ENCODE measurements at regions not wholly inside any gene's neighbourhood (a gene's known extent, or its start where the extent isn't known, plus 50 kb on each side); places are given as distances from the start of the nearest gene placed in this dataset.

DNA sequence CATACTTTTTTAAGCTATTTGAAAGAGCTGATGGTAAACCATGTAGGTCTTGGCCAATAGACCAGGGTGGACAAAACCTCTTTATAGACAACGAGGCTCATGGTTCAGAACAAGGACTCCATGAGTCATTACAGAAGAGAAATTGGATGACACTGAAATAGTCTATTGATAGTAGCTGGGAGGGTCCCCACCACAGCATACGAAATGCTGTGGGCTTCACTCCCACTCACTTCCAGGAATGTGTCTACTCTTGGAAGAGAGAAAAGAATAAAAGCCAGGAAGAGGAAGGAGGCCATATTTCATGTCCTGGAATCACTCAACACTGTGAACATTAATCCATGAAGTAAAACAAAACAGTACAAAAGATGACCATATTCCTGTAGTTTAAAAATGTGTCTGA lies 82.3 kb upstream of the MXRA5 start:
- TF ChIP-seq ZNF514 (tag by site-specific recombination; IDR thresholded peaks at IDR 0.05) (no peak), ZNF510 (tag by site-specific recombination; IDR thresholded peaks at IDR 0.05; ENCODE audit: insufficient replicate concordance) (no peak), ZNF544 (tag by site-specific recombination; IDR thresholded peaks at IDR 0.05) (no peak), ZNF202 (tag by site-specific recombination; IDR thresholded peaks at IDR 0.05; ENCODE audit: borderline replicate concordance) (no peak)
- TF ChIP-seq, protein P1, sequence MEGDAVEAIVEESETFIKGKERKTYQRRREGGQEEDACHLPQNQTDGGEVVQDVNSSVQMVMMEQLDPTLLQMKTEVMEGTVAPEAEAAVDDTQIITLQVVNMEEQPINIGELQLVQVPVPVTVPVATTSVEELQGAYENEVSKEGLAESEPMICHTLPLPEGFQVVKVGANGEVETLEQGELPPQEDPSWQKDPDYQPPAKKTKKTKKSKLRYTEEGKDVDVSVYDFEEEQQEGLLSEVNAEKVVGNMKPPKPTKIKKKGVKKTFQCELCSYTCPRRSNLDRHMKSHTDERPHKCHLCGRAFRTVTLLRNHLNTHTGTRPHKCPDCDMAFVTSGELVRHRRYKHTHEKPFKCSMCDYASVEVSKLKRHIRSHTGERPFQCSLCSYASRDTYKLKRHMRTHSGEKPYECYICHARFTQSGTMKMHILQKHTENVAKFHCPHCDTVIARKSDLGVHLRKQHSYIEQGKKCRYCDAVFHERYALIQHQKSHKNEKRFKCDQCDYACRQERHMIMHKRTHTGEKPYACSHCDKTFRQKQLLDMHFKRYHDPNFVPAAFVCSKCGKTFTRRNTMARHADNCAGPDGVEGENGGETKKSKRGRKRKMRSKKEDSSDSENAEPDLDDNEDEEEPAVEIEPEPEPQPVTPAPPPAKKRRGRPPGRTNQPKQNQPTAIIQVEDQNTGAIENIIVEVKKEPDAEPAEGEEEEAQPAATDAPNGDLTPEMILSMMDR (tag by site-specific recombination; IDR thresholded peaks at IDR 0.05): no peak
- TF ChIP-seq, protein P2, sequence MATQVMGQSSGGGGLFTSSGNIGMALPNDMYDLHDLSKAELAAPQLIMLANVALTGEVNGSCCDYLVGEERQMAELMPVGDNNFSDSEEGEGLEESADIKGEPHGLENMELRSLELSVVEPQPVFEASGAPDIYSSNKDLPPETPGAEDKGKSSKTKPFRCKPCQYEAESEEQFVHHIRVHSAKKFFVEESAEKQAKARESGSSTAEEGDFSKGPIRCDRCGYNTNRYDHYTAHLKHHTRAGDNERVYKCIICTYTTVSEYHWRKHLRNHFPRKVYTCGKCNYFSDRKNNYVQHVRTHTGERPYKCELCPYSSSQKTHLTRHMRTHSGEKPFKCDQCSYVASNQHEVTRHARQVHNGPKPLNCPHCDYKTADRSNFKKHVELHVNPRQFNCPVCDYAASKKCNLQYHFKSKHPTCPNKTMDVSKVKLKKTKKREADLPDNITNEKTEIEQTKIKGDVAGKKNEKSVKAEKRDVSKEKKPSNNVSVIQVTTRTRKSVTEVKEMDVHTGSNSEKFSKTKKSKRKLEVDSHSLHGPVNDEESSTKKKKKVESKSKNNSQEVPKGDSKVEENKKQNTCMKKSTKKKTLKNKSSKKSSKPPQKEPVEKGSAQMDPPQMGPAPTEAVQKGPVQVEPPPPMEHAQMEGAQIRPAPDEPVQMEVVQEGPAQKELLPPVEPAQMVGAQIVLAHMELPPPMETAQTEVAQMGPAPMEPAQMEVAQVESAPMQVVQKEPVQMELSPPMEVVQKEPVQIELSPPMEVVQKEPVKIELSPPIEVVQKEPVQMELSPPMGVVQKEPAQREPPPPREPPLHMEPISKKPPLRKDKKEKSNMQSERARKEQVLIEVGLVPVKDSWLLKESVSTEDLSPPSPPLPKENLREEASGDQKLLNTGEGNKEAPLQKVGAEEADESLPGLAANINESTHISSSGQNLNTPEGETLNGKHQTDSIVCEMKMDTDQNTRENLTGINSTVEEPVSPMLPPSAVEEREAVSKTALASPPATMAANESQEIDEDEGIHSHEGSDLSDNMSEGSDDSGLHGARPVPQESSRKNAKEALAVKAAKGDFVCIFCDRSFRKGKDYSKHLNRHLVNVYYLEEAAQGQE (tag by site-specific recombination; IDR thresholded peaks at IDR 0.05): no peak
